Ectodermal cell (in vitro differentiated cells): ENCODE measurements at regions not wholly inside any gene's neighbourhood (a gene's known extent, or its start where the extent isn't known, plus 50 kb on each side); places are given as distances from the start of the nearest gene placed in this dataset.

ENCODE experiments used
- H3K27ac ChIP-seq: 2 replicates; pipeline ENCODE4 v1.7.0; 2013; ENCODE audit warnings: mild to moderate bottlenecking, low read depth, low read length; ENCODE audit not compliant: insufficient read depth, poor library complexity, severe bottlenecking
- H3K27me3 ChIP-seq: 2 replicates; pipeline ENCODE4 v1.7.0; 2013; ENCODE audit warnings: mild to moderate bottlenecking, low read length; ENCODE audit not compliant: insufficient read depth, control insufficient read depth, poor library complexity, severe bottlenecking
- H3K36me3 ChIP-seq: one replicate; pipeline ENCODE4 v1.7.0; 2013; ENCODE audit warnings: low read length; ENCODE audit not compliant: control insufficient read depth, insufficient read depth
- H3K4me1 ChIP-seq: one replicate; pipeline ENCODE4 v1.7.0; 2013; ENCODE audit warnings: low read length; ENCODE audit not compliant: control insufficient read depth, insufficient read depth
- H3K4me3 ChIP-seq: 2 replicates; pipeline ENCODE4 v1.7.0; 2013; ENCODE audit warnings: low read depth, low read length, control low read depth; ENCODE audit not compliant: insufficient read depth
- H3K9me3 ChIP-seq: 2 replicates; pipeline ENCODE4 v1.7.0; 2013; ENCODE audit warnings: mild to moderate bottlenecking, low read length, moderate library complexity; ENCODE audit not compliant: control insufficient read depth
- WGBS, 2 experiments: methylation state at CpG; one replicate each; pipeline ENCODE4 v1.1.7; 2013; ENCODE audit warnings: missing lambda C conversion rate in 2 of 2; 5-methylcytosine and 5-hydroxymethylcytosine counted together

DNA sequence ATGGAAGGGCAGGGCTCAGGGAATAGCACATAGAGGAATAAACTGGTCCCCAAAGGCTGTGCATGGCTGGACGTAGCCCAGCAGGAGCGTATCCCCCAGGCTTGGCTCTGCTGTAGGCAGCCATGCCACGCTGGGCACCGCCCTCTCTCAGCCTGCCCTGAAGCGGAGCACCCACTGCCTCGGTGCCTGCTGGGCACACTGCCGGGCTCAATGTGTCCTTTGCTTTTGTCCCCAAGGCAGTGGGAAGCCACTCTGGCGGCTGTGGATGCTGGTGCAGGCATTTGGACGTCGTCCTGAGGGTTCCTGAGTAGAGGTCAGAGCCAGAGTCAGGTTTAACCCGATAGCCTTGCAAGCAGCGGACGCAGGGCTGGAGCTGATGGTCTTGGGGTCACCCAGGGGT lies 141.0 kb downstream of the ENGASE start:
- Histone ChIP-seq H3K4me1 (peaks cover 33% of the 10 kb centered on the region), H3K36me3 (no peaks in the 10 kb centered on the region), H3K9me3 (no peaks in the 10 kb centered on the region), H3K4me3 (no peak overlapping the region), H3K27me3 (peaks cover 15% of the 10 kb centered on the region), H3K27ac (no peak overlapping the region)
- WGBS, 2 experiments: 93 to 95% methylated on average over 13 of the region's 13 CpGs

DNA sequence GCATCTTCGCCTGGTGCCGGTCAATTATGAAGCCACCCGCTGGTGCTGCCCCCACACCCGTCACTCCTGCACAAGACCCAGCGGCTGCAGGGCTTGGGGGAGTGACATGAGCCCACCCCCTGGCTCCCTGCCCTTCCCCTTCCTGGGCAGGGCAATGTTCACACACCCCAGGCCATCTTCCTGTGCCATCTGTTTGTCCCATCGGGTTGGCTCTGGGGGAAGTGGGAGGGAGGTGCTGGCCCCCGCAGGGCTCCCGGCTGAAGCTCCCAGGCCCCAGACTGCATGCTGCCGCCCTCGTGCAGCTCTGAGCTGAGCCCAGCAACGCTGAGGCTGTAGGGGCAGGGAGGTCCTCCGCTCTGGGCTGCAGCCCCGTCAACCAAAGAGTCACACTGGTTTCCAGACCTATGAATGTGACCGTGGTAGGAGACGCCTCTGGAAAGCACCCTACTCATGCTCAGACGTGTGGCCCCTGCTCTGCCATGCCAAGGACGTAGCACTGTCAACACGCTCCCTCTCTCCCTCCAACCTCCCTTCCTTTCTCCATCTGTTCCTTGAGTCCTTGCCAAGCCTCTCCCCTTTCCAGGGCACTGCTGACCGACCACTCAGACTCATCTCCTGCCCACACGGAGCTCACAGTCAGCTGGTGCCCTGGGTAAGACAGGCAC lies 140.4 kb downstream of the ENGASE start:
- WGBS, 2 experiments: 62 to 70% methylated on average over 20 of the region's 20 CpGs
- Histone ChIP-seq H3K36me3 (no peaks in the 10 kb centered on the region), H3K27ac (no peak overlapping the region), H3K4me3 (no peak overlapping the region), H3K27me3 (peaks cover 10% of the 10 kb centered on the region), H3K9me3 (no peaks in the 10 kb centered on the region), H3K4me1 (peaks cover 28% of the 10 kb centered on the region)

GRCh38 chr17:79214459-79214858 lies 139.8 kb downstream of the ENGASE start:
- WGBS, 2 experiments: 84 to 89% methylated on average over 4 of the region's 4 CpGs
- Histone ChIP-seq H3K36me3 (no peaks in the 10 kb centered on the region), H3K27ac (no peak overlapping the region), H3K4me1 (peaks cover 23% of the 10 kb centered on the region), H3K9me3 (no peaks in the 10 kb centered on the region), H3K27me3 (peaks cover 6% of the 10 kb centered on the region), H3K4me3 (no peak overlapping the region)

DNA sequence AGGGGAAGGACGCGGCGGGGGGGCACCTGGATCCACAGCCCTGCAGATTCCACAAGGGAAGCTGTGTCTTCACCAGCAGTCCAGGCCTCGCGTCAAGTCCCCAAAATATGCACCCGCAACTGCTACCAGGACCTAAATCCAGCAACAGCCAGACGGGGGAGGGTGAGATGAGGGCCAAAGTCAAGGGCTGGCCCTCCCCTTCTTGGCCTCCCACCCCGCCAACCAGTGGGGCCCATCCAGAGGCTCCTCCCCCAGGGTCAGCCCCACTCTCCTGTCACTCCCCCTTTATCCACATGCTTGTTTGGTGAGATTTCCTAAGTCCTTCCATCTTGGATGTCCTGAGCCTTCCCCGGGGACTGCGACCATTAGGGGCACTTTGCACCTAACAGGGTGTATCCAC lies 138.7 kb downstream of the ENGASE start:
- Histone ChIP-seq H3K4me3 (no peak overlapping the region), H3K27ac (no peak overlapping the region), H3K27me3 (peaks cover 3% of the 10 kb centered on the region), H3K9me3 (no peaks in the 10 kb centered on the region), H3K36me3 (no peaks in the 10 kb centered on the region), H3K4me1 (peaks cover 19% of the 10 kb centered on the region)
- 80 to 83% methylated on average over 10 of the region's 10 CpGs for WGBS, 2 experiments

- Histone ChIP-seq H3K27me3 (peaks cover 3% of the 10 kb centered on the region), H3K27ac (peak overlapping the region; percentile 72), H3K36me3 (no peaks in the 10 kb centered on the region), H3K4me1 (peaks cover 19% of the 10 kb centered on the region), H3K4me3 (no peak overlapping the region), H3K9me3 (no peaks in the 10 kb centered on the region)
- 24 to 28% methylated on average over 15 of the region's 15 CpGs for WGBS, 2 experiments
Observed at GRCh38 chr17:79212149-79213087, 137.8 kb downstream of the ENGASE start.

- H3K9me3 ChIP-seq: no peaks in the 10 kb centered on the region
- 90 to 91% methylated on average over 28 of the region's 28 CpGs for WGBS, 2 experiments
- H3K27ac ChIP-seq: no peak overlapping the region
- H3K4me1 ChIP-seq: peaks cover 19% of the 10 kb centered on the region
- H3K27me3 ChIP-seq: peaks cover 3% of the 10 kb centered on the region
- H3K36me3 ChIP-seq: no peaks in the 10 kb centered on the region
- H3K4me3 ChIP-seq: no peak overlapping the region
Observed at GRCh38 chr17:79211061-79211770, 136.6 kb downstream of the ENGASE start.

DNA sequence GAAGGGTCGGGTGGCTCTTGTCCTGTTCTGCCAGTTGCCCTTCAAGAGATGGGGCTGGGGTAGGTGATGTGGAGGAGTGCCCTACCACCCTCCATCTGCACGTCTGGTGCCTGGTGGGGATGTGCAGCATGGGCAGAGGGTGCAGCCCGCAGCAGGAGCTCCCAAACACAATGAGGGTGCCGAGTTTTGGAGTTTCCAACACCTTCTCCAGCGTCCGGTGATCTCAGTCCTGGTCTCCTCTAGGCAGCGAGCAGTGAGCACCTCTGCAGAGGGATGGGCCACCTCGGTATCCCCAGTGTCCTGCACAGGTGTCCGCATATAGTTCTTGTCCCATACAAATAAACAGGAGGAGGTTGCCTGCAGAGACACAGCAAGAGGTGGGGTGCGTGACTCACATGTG lies 136.0 kb downstream of the ENGASE start:
- Histone ChIP-seq H3K27me3 (peaks cover 3% of the 10 kb centered on the region), H3K27ac (no peak overlapping the region), H3K4me3 (no peak overlapping the region), H3K36me3 (no peaks in the 10 kb centered on the region), H3K9me3 (no peaks in the 10 kb centered on the region), H3K4me1 (peaks cover 19% of the 10 kb centered on the region)
- 91 to 96% methylated on average over 10 of the region's 10 CpGs for WGBS, 2 experiments

DNA sequence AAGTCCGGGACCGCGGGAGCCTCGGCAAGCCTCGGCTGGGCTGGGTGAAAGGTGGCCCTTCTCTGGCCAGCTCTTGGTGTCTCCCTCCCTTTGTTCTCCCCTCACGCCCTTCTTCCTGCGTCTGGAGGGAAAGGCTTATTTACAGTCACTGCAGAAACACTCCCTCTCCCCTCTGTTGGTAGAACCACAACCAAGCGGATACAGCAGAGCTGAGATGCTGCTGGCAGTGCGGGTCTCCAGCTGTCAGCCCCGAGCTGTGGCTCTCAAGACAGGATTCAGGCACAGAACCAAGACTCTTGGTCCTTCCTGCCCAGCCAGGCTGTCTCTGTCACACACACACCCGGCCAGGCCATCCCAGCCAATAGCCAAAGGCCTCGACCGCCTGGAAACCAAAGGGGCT lies 133.3 kb downstream of the ENGASE start:
- Histone ChIP-seq H3K4me3 (no peak overlapping the region), H3K27ac (no peak overlapping the region), H3K4me1 (peaks cover 15% of the 10 kb centered on the region), H3K36me3 (no peaks in the 10 kb centered on the region), H3K9me3 (no peaks in the 10 kb centered on the region), H3K27me3 (peaks cover 3% of the 10 kb centered on the region)
- 76 to 79% methylated on average over 13 of the region's 13 CpGs for WGBS, 2 experiments

GRCh38 chr17:79205688-79206205 lies 131.1 kb downstream of the ENGASE start:
- peaks cover 3% of the 10 kb centered on the region for H3K4me1 ChIP-seq
- no peak overlapping the region for H3K4me3 ChIP-seq
- no peaks in the 10 kb centered on the region for H3K27me3 ChIP-seq
- 87 to 91% methylated on average over 6 of the region's 6 CpGs for WGBS, 2 experiments
- no peaks in the 10 kb centered on the region for H3K36me3 ChIP-seq
- H3K9me3 ChIP-seq: no peaks in the 10 kb centered on the region
- H3K27ac ChIP-seq: no peak overlapping the region

DNA sequence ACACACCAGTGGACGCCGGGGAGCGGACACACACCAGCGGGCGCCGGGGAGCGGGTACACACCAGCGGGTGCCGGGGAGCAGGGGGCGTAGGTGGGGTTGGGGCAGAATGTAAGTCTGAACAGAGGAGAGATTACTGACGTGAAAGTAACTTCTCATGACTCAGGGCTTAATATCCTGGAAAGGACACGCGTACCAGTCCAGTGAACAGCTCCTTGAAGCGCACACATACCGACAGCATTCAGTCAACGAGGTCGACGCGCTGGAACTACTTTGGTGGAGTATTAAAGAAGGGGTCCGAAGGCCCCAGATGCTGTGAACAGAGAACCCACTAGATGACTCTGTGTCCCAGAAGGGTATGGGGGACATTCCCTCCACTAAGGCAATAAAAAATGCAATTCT lies 129.6 kb downstream of the ENGASE start:
- Histone ChIP-seq H3K27me3 (no peaks in the 10 kb centered on the region), H3K4me1 (peaks cover 7% of the 10 kb centered on the region), H3K27ac (no peak overlapping the region), H3K4me3 (no peak overlapping the region), H3K9me3 (no peaks in the 10 kb centered on the region), H3K36me3 (no peaks in the 10 kb centered on the region)
- WGBS, 2 experiments: 95 to 96% methylated on average over 20 of the region's 20 CpGs
